Karpas-422 (cell line): ENCODE measurements at regions not wholly inside any gene's neighbourhood (a gene's known extent, or its start where the extent isn't known, plus 50 kb on each side); places are given as distances from the start of the nearest gene placed in this dataset.

Source experiments
- DNase-seq: peaks from one replicate; pipeline ENCODE4 v3.0.0-alpha.2; 2015
- H2AFZ ChIP-seq: fragments of 200-600 bp; sonication (generic); 2 replicates; pipeline ENCODE4 v1.6.1; 2014; ENCODE audit warnings: antibody characterized with exemption, low read length, mixed read lengths
- H3K27ac ChIP-seq: fragments of 200-600 bp; sonication (generic); 2 replicates; pipeline ENCODE4 v1.5.1; 2014; ENCODE audit warnings: mild to moderate bottlenecking, low read length, moderate library complexity
- H3K27me3 ChIP-seq: fragments of 200-600 bp; sonication (generic); 2 replicates; pipeline ENCODE4 v1.6.1; 2014; ENCODE audit warnings: low read length, mixed read lengths
- H3K36me3 ChIP-seq: fragments of 200-600 bp; sonication (generic); 2 replicates; pipeline ENCODE4 v1.6.1; 2014; ENCODE audit warnings: low read length, mixed read lengths; ENCODE audit not compliant: insufficient read depth
- H3K4me1 ChIP-seq: fragments of 200-600 bp; sonication (generic); 2 replicates; pipeline ENCODE4 v1.6.1; 2014; ENCODE audit warnings: mild to moderate bottlenecking, low read length, mixed read lengths
- H3K4me2 ChIP-seq: fragments of 200-600 bp; sonication (generic); 2 replicates; pipeline ENCODE4 v1.6.1; 2014; ENCODE audit warnings: low read length, low read depth, mild to moderate bottlenecking; ENCODE audit not compliant: poor library complexity, severe bottlenecking
- H3K4me3 ChIP-seq: fragments of 200-600 bp; sonication (generic); 2 replicates; pipeline ENCODE4 v1.5.1; 2014; ENCODE audit warnings: mild to moderate bottlenecking, antibody characterized with exemption, low read length, mixed read lengths
- H3K79me2 ChIP-seq: fragments of 200-600 bp; sonication (generic); 2 replicates; pipeline ENCODE4 v1.6.1; 2014; ENCODE audit warnings: mild to moderate bottlenecking, low read length, mixed read lengths
- H3K9ac ChIP-seq: fragments of 200-600 bp; sonication (generic); 2 replicates; pipeline ENCODE4 v1.6.0; 2014; ENCODE audit warnings: low read length
- H3K9me2 ChIP-seq: fragments of 200-600 bp; sonication (generic), shearing (Covaris generic); replicated peaks from 2 replicates; pipeline ENCODE4 v1.6.0; 2014; ENCODE audit warnings: mild to moderate bottlenecking, low read length, moderate library complexity; ENCODE audit not compliant: insufficient read depth
- H3K9me3 ChIP-seq: fragments of 300-700, 200-600 bp; sonication (generic); 2 replicates; pipeline ENCODE4 v1.6.1; 2014; ENCODE audit warnings: low read length, mixed read lengths
- H4K20me1 ChIP-seq: fragments of 200-600 bp; sonication (generic); 2 replicates; pipeline ENCODE4 v1.6.1; 2014; ENCODE audit warnings: mild to moderate bottlenecking, antibody characterized with exemption, low read length, low read depth; ENCODE audit not compliant: insufficient read depth

DNA sequence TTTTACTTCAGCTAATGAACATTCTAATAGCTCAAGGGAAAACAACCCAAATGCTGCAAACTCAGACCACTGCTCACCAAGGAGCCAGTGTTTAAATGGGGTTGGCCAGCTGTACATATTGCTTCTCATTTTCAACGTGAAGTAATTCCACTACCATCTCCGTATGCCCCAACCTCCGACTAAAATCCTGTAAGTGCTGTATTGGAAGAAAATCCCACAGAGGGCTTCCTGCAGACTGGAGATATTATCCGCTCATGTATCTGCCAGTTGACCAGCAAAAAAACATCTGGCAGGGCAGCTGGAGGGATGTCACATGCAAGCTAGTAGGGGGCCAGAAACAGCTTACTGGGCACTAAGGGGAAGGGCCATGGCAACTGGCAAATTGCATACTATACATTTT, 485.0 kb downstream of the SNAPC1 start:
- H3K4me3 ChIP-seq = no peak overlapping the region
- no peaks in the 10 kb centered on the region for H3K4me1 ChIP-seq
- no peaks in the 10 kb centered on the region for H3K9me2 ChIP-seq
- H4K20me1 ChIP-seq = no peaks in the 10 kb centered on the region
- H3K79me2 ChIP-seq = no peaks in the 10 kb centered on the region
- no peaks in the 10 kb centered on the region for H3K36me3 ChIP-seq
- no peaks in the 10 kb centered on the region for H3K27me3 ChIP-seq
- DNase-seq = no peak
- no peaks in the 10 kb centered on the region for H3K9me3 ChIP-seq
- no peak overlapping the region for H2AFZ ChIP-seq
- H3K9ac ChIP-seq = no peak overlapping the region
- no peak overlapping the region for H3K4me2 ChIP-seq
- no peak overlapping the region for H3K27ac ChIP-seq

DNA sequence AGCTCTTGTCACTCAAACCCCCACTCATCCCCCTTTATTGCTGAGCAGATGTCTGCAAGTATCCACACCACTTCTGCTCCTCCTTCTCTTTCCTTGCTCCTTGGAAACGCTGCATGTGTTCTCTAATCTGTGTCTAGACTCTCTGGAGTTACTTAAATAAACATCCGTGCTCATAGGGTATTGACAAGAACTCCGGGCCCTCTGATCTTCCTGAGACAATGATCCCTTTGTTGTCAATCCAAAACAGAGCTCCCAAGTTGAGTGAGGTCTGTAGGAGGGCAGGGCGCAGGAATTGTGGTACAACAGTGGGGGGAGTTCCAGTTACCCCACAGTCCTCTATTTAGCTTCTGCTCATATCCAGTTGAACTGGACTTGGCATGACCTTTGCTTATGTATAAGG, 489.0 kb downstream of the SNAPC1 start:
- H3K4me1 ChIP-seq = no peaks in the 10 kb centered on the region
- no peaks in the 10 kb centered on the region for H3K9me3 ChIP-seq
- H3K9ac ChIP-seq = no peak overlapping the region
- H3K27ac ChIP-seq = no peak overlapping the region
- no peaks in the 10 kb centered on the region for H3K79me2 ChIP-seq
- no peak for DNase-seq
- H3K36me3 ChIP-seq = no peaks in the 10 kb centered on the region
- H4K20me1 ChIP-seq = no peaks in the 10 kb centered on the region
- H3K4me3 ChIP-seq = no peak overlapping the region
- H3K27me3 ChIP-seq = no peaks in the 10 kb centered on the region
- no peaks in the 10 kb centered on the region for H3K9me2 ChIP-seq
- no peak overlapping the region for H2AFZ ChIP-seq
- H3K4me2 ChIP-seq = no peak overlapping the region

DNA sequence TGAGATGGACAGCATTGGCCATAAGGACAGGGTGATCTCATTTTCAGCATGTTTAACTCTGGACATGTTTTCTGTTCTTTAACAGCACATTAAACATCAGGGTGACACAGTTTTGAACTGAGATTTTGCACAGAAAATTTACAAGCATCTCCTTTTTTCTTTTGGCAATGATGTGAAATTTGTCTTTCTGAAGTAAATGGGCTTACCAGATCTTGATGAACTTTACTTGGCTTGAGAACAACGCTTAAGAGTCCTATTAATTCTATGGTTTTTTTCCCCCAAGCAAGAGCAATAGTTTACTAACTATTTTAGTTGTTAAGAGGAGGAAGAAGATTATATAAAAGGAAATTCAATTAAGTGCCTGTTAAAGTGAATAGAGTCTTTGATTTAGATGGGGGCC, 491.0 kb downstream of the SNAPC1 start:
- Histone ChIP-seq H3K4me1 (no peaks in the 10 kb centered on the region), H3K9me2 (no peaks in the 10 kb centered on the region), H3K79me2 (no peaks in the 10 kb centered on the region), H3K36me3 (no peaks in the 10 kb centered on the region), H3K27me3 (no peaks in the 10 kb centered on the region), H3K9ac (no peak overlapping the region), H3K4me2 (no peak overlapping the region), H3K27ac (no peak overlapping the region), H3K4me3 (no peak overlapping the region), H4K20me1 (no peaks in the 10 kb centered on the region), H3K9me3 (no peaks in the 10 kb centered on the region), H2AFZ (no peak overlapping the region)
- no peak for DNase-seq

DNA sequence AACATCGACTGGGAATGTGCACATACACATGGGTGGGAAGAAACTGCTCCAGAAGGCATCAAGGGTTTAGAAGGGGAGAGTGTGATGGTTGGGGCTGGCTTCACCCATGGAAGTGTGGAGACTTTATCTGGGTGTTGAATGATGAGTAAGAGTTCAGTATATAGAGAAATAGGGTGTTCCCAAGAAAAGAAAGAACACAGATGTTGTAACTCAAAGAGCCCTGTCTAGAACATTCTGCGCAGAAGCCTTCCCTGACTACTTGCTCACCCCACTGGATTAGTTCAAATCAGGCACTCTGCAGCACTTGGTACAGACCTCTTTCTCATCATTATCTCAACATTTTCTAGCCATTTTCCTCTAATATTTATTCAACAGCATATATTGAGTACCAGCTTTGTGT, 491.7 kb downstream of the SNAPC1 start:
- Histone ChIP-seq H3K36me3 (no peaks in the 10 kb centered on the region), H4K20me1 (no peaks in the 10 kb centered on the region), H3K4me3 (no peak overlapping the region), H3K79me2 (no peaks in the 10 kb centered on the region), H3K9me3 (no peaks in the 10 kb centered on the region), H3K4me1 (no peaks in the 10 kb centered on the region), H3K9me2 (no peaks in the 10 kb centered on the region), H3K4me2 (no peak overlapping the region), H3K27ac (no peak overlapping the region), H3K27me3 (no peaks in the 10 kb centered on the region), H2AFZ (no peak overlapping the region), H3K9ac (no peak overlapping the region)
- no peak for DNase-seq

DNA sequence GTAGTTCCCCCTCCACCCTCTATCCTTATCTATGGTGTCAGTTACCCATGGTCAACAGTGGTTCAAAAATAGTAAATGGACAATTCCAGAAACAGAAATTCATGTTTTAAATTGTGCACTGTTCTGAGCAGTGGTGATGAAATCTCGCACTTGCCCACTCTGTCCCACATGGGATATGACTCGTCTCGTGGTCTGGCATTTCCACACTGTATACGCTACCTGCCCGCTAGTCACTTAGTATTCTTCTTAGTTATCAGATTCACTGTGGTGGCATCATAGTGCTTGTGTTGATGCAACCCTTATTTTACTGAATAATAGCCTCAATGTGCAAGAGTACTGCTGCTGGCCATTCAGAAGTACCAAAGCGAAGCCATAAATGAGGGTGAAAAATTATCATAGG, 507.0 kb downstream of the SNAPC1 start:
- no peak overlapping the region for H3K9ac ChIP-seq
- H4K20me1 ChIP-seq = no peaks in the 10 kb centered on the region
- no peaks in the 10 kb centered on the region for H3K4me1 ChIP-seq
- no peaks in the 10 kb centered on the region for H3K79me2 ChIP-seq
- no peak overlapping the region for H2AFZ ChIP-seq
- 0 out of 2 replicates have a peak, but pooled peaks cover 7% of the 10 kb centered on the region for H3K27me3 ChIP-seq
- no peak overlapping the region for H3K27ac ChIP-seq
- H3K4me2 ChIP-seq = no peak overlapping the region
- no peaks in the 10 kb centered on the region for H3K9me2 ChIP-seq
- no peak overlapping the region for H3K4me3 ChIP-seq
- H3K36me3 ChIP-seq = no peaks in the 10 kb centered on the region
- no peak for DNase-seq
- H3K9me3 ChIP-seq = no peaks in the 10 kb centered on the region

DNA sequence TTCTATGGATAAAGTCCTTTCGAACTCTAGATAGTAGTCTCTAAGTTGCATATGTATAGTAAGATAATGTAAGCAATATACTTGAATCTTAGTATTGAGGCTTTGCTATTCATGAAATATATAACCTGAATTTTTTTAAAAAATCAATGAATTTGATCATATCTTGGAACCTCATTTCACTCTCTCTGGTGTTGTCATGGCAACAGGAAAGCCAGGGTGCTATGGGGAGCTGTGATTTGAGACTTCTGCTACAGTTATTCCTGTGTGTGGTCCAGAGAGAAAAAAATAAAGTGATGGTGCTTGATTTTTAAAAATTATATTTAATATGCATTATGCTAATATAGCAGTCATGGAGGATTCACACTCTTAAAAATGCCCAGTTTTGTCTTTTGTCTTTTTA, 508.0 kb downstream of the SNAPC1 start:
- no peak overlapping the region for H2AFZ ChIP-seq
- H3K4me2 ChIP-seq = no peak overlapping the region
- H3K4me1 ChIP-seq = no peaks in the 10 kb centered on the region
- 0 out of 2 replicates have a peak, but pooled peaks cover 7% of the 10 kb centered on the region for H3K27me3 ChIP-seq
- no peaks in the 10 kb centered on the region for H3K79me2 ChIP-seq
- DNase-seq = no peak
- no peaks in the 10 kb centered on the region for H3K36me3 ChIP-seq
- no peaks in the 10 kb centered on the region for H4K20me1 ChIP-seq
- H3K4me3 ChIP-seq = no peak overlapping the region
- H3K9me3 ChIP-seq = no peaks in the 10 kb centered on the region
- H3K9ac ChIP-seq = no peak overlapping the region
- H3K27ac ChIP-seq = no peak overlapping the region
- no peaks in the 10 kb centered on the region for H3K9me2 ChIP-seq

DNA sequence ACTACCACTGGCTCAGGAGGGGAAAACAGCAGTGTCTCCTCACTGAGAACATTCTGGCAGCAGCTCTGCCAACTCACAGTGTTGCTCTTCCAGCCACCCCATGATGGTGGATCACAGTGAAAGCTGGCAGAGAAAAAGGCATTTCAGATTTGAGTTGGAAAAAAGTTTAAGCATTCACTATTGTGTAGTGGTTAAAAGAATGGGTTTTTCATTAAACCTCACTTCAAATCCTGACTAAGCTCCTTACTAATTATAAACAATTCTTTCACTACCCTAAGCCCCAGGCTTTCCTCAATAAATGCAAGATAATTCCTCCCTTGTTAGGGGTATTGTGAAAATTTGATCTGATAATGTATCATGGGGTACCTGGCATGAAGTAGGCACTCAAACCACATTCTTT, 518.1 kb downstream of the SNAPC1 start:
- DNase-seq = no peak
- H4K20me1 ChIP-seq = no peaks in the 10 kb centered on the region
- no peak overlapping the region for H3K4me3 ChIP-seq
- no peaks in the 10 kb centered on the region; the same call in 1 of the 2 replicates for H3K27me3 ChIP-seq
- H3K9ac ChIP-seq = no peak overlapping the region
- H3K27ac ChIP-seq = no peak overlapping the region
- H3K9me3 ChIP-seq = no peaks in the 10 kb centered on the region
- no peaks in the 10 kb centered on the region for H3K36me3 ChIP-seq
- H2AFZ ChIP-seq = no peak overlapping the region
- H3K9me2 ChIP-seq = no peaks in the 10 kb centered on the region
- H3K4me2 ChIP-seq = no peak overlapping the region
- H3K79me2 ChIP-seq = no peaks in the 10 kb centered on the region
- H3K4me1 ChIP-seq = no peaks in the 10 kb centered on the region

DNA sequence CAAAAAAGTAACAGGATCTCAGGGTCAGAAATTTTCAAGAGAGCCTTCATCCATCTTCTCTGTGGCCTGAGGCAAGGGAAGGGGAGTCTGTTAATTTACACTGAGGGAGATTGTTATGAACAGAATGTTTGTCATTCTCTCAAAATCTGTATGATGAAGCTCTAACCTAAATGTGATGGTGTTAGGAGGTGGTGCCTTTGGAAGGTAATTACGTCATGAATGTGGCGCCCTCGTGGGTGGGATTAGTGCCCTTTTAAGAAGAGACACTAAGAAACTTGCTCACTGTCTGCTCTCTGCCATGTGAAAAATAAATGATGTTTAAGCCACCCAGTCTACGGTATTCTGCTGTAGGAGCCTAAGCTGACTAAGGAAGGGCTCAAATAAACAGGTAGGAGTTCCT, 521.6 kb downstream of the SNAPC1 start:
- H3K79me2 ChIP-seq = no peaks in the 10 kb centered on the region
- no peaks in the 10 kb centered on the region for H3K9me2 ChIP-seq
- H3K4me1 ChIP-seq = no peaks in the 10 kb centered on the region
- H3K27ac ChIP-seq = no peak overlapping the region
- no peak overlapping the region for H2AFZ ChIP-seq
- H3K9ac ChIP-seq = no peak overlapping the region
- no peak overlapping the region for H3K4me3 ChIP-seq
- no peaks in the 10 kb centered on the region for H3K36me3 ChIP-seq
- H3K27me3 ChIP-seq = no peaks in the 10 kb centered on the region; the same call in 1 of the 2 replicates
- DNase-seq = no peak
- no peaks in the 10 kb centered on the region for H4K20me1 ChIP-seq
- no peaks in the 10 kb centered on the region for H3K9me3 ChIP-seq
- no peak overlapping the region for H3K4me2 ChIP-seq

DNA sequence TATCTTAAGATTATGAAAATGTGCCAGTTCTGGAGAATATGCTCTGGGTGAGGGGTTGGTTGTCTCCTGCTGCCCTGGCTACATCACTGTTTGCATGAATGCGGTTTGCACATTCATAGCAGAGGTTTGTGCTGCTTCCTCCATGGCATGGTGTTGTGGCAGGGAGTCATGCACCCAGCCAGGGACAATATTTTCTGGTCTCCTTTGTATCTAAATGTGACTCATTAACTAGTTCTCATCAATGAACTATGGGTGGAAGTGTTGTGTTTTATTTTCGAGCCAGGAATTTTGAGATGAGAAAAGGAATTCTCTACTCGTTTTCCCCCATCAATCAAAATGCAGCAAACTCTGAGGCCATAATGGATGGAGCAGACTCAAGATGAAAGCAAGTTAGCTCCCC, 527.3 kb downstream of the SNAPC1 start:
- no peaks in the 10 kb centered on the region for H3K9me3 ChIP-seq
- no peaks in the 10 kb centered on the region for H3K4me1 ChIP-seq
- H3K79me2 ChIP-seq = no peaks in the 10 kb centered on the region
- H4K20me1 ChIP-seq = no peaks in the 10 kb centered on the region
- no peak overlapping the region for H3K9ac ChIP-seq
- H3K4me2 ChIP-seq = no peak overlapping the region
- H3K27me3 ChIP-seq = no peaks in the 10 kb centered on the region
- H3K27ac ChIP-seq = no peak overlapping the region
- no peak overlapping the region for H2AFZ ChIP-seq
- no peak for DNase-seq
- no peaks in the 10 kb centered on the region for H3K9me2 ChIP-seq
- H3K36me3 ChIP-seq = no peaks in the 10 kb centered on the region
- no peak overlapping the region for H3K4me3 ChIP-seq
